Gastroesophageal sphincter (tissue), 3 donors: ENCODE measurements at regions not wholly inside any gene's neighbourhood (a gene's known extent, or its start where the extent isn't known, plus 50 kb on each side); places are given as distances from the start of the nearest gene placed in this dataset.

Source experiments
- POLR2A ChIP-seq, 2 donors: fragments of 450-650 bp; IDR thresholded peaks; one replicate each; pipeline ENCODE4 v1.6.1; 2017; ENCODE audit warnings: antibody characterized with exemption in 2 of 2, mild to moderate bottlenecking in 2 of 2, moderate library complexity in 1 of 2
- POLR2AphosphoS5 ChIP-seq: sonication (generic); formaldehyde crosslinking; IDR thresholded peaks from one replicate; pipeline ENCODE4 v1.6.1; 2017; ENCODE audit warnings: antibody characterized with exemption
- TF ChIP-seq, protein P1 (sequence below), 4 experiments: fragments of 200-600 bp in 2 of 4; fragments of 450-650 bp in 2 of 4; sonication (generic) in 1 of 4; IDR thresholded peaks; one replicate each; pipeline ENCODE4 v1.5.1; 2017 to 2019; ENCODE audit warnings: antibody characterized with exemption in 4 of 4, mild to moderate bottlenecking in 2 of 4, moderate library complexity in 2 of 4

DNA sequence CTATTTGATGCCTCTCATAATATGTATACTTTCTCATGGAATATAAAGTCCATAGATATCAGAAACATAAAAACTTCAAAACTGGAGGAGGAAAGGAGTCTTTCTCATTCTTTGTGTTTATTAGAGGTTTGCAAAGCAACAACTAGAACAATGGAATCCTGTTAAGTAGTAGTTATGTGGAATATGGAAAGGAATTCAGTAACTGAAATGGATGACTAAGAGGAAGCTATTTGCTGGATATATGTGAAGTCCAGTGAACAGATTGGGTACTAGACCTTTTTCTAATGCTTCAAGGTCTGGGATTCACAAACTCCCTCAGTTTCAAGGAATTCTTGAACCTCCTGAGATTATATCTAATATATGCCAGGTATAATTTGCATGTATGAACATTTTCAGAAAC is 353.6 kb upstream of the FANCL start:
- TF ChIP-seq POLR2A (IDR thresholded peaks at IDR 0.05) (no peak), POLR2AphosphoS5 (no peak)
- TF ChIP-seq, protein P1, sequence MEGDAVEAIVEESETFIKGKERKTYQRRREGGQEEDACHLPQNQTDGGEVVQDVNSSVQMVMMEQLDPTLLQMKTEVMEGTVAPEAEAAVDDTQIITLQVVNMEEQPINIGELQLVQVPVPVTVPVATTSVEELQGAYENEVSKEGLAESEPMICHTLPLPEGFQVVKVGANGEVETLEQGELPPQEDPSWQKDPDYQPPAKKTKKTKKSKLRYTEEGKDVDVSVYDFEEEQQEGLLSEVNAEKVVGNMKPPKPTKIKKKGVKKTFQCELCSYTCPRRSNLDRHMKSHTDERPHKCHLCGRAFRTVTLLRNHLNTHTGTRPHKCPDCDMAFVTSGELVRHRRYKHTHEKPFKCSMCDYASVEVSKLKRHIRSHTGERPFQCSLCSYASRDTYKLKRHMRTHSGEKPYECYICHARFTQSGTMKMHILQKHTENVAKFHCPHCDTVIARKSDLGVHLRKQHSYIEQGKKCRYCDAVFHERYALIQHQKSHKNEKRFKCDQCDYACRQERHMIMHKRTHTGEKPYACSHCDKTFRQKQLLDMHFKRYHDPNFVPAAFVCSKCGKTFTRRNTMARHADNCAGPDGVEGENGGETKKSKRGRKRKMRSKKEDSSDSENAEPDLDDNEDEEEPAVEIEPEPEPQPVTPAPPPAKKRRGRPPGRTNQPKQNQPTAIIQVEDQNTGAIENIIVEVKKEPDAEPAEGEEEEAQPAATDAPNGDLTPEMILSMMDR (IDR thresholded peaks at IDR 0.05) = no peak
